HCT116 (cell line): ENCODE measurements at regions not wholly inside any gene's neighbourhood (a gene's known extent, or its start where the extent isn't known, plus 50 kb on each side); places are given as distances from the start of the nearest gene placed in this dataset.
"Not testable (repeated sequence)": the region's sequence is repeated elsewhere in the genome, so short reads cannot be mapped to it uniquely, and the experiment has no call there.

Experiments used
- EZH2 ChIP-seq: fragments of 200-600 bp; sonication (generic); IDR thresholded peaks from 2 replicates; pipeline ENCODE4 v1.6.1; 2017; ENCODE audit warnings: antibody characterized with exemption, mixed run types
- EZH2phosphoT487 ChIP-seq: fragments of 200-600 bp; IDR thresholded peaks from 2 replicates; pipeline ENCODE4 v1.6.1; 2018; ENCODE audit warnings: antibody characterized with exemption, borderline replicate concordance
- JUND ChIP-seq: IDR thresholded peaks from 2 replicates; pipeline ENCODE4 v1.6.1; 2012
- SIN3A ChIP-seq: IDR thresholded peaks from 2 replicates; pipeline ENCODE4 v1.6.1; 2012; ENCODE audit warnings: low read depth
- SP1 ChIP-seq: IDR thresholded peaks from 2 replicates; pipeline ENCODE4 v1.6.1; 2012; ENCODE audit warnings: low read depth
- ZNF274 ChIP-seq: fragments of 200-500 bp; sonication (Bioruptor generic); IDR thresholded peaks from 2 replicates; pipeline ENCODE4 v1.6.1; 2014; ENCODE audit warnings: mild to moderate bottlenecking, low read depth, low read length, inconsistent platforms
- TF ChIP-seq, protein P1 (sequence below), 3 experiments: fragments of 200-600 bp in 1 of 3; sonication (generic) in 1 of 3; IDR thresholded peaks in 2 of 3; conservative IDR thresholded peaks in 1 of 3; 2 replicates each; pipeline ENCODE4 v1.5.1; 2012 to 2017; ENCODE audit warnings: low read depth in 2 of 3, low read length in 2 of 3, antibody characterized with exemption in 1 of 3, borderline replicate concordance in 1 of 3, control low read depth in 1 of 3, mild to moderate bottlenecking in 1 of 3, mixed read lengths in 1 of 3, mixed run types in 1 of 3, moderate library complexity in 1 of 3; ENCODE audit not compliant: insufficient read depth in 1 of 3

DNA sequence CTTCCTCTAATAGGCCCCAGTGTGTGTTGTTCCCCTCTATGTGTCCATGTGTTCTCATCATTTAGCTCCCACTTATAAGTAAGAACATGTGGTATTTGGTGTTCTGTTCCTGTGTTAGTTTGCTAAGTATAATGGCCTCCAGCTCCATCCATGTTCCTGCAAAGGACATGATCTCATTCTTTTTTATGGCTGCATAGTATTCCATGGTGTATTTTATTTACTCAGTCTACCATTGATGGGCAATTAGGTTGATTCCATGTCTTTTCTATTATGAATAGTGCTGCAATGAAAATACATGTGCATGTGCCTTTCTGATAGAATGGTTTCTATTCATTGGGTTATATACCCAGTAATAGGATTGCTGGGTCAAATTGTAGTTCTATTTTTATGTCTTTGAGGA is 394.2 kb upstream of the MTPN start:
- TF ChIP-seq EZH2phosphoT487, SIN3A, EZH2, SP1, ZNF274, JUND: not testable (repeated sequence)
- TF ChIP-seq, protein P1, sequence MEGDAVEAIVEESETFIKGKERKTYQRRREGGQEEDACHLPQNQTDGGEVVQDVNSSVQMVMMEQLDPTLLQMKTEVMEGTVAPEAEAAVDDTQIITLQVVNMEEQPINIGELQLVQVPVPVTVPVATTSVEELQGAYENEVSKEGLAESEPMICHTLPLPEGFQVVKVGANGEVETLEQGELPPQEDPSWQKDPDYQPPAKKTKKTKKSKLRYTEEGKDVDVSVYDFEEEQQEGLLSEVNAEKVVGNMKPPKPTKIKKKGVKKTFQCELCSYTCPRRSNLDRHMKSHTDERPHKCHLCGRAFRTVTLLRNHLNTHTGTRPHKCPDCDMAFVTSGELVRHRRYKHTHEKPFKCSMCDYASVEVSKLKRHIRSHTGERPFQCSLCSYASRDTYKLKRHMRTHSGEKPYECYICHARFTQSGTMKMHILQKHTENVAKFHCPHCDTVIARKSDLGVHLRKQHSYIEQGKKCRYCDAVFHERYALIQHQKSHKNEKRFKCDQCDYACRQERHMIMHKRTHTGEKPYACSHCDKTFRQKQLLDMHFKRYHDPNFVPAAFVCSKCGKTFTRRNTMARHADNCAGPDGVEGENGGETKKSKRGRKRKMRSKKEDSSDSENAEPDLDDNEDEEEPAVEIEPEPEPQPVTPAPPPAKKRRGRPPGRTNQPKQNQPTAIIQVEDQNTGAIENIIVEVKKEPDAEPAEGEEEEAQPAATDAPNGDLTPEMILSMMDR (IDR thresholded peaks at IDR 0.05 in 2 of 3, conservative IDR thresholded peaks at IDR 0.05 in 1 of 3; ENCODE audit: borderline replicate concordance in 1 of 3, insufficient read depth in 1 of 3, low read depth in 2 of 3, low read length in 2 of 3): not testable (repeated sequence)
